ENCODE measurements at regions not wholly inside any gene's neighbourhood (a gene's known extent, or its start where the extent isn't known, plus 50 kb on each side); places are given as distances from the start of the nearest gene placed in this dataset.

- Histone ChIP-seq H3K27me3 (ENCODE audit: insufficient read depth, low read length) (no peaks in the 10 kb centered on the region), H3K27ac (ENCODE audit: low read depth, low read length, poor library complexity, severe bottlenecking) (no peak overlapping the region), H3K9me3 (ENCODE audit: low read length) (no peaks in the 10 kb centered on the region), H2AFZ (ENCODE audit: low read length) (no peak overlapping the region), H4K20me1 (ENCODE audit: insufficient read depth, low read length) (no peaks in the 10 kb centered on the region), H3K79me2 (ENCODE audit: insufficient read depth, low read length) (no peaks in the 10 kb centered on the region), H3K4me3 (ENCODE audit: low read depth, low read length, poor library complexity, severe bottlenecking) (no peak overlapping the region), H3K9me2 (ENCODE audit: low read depth, low read length) (no peaks in the 10 kb centered on the region), H3K36me3 (ENCODE audit: insufficient read depth, low read length) (no peaks in the 10 kb centered on the region), H3F3A (ENCODE audit: insufficient read depth, low read length) (no peaks in the 10 kb centered on the region), H3K9ac (ENCODE audit: low read length) (no peak overlapping the region), H3K4me1 (ENCODE audit: insufficient read depth, low read length, severe bottlenecking) (no peaks in the 10 kb centered on the region), H3K4me2 (ENCODE audit: low read length) (no peak overlapping the region)
- TF ChIP-seq CTCF (IDR thresholded peaks at IDR 0.05; ENCODE audit: low read length) (no peak), EZH2 (IDR thresholded peaks at IDR 0.05; ENCODE audit: borderline replicate concordance, low read length) (no peak)
These were observed 349.7 kb upstream of the SEMA3C start for GRCh38 chr7:81268551-81268950.

GRCh38 chr7:81267508-81267907 lies 348.7 kb upstream of the SEMA3C start:
- no peaks in the 10 kb centered on the region for H3F3A ChIP-seq (ENCODE audit: insufficient read depth, low read length)

GRCh38 chr7:81264116-81264515 lies 345.3 kb upstream of the SEMA3C start:
- H3K79me2 ChIP-seq (ENCODE audit: insufficient read depth, low read length) = no peaks in the 10 kb centered on the region
- no peaks in the 10 kb centered on the region for H3K36me3 ChIP-seq (ENCODE audit: insufficient read depth, low read length)
- no peak overlapping the region for H3K27ac ChIP-seq (ENCODE audit: low read depth, low read length, poor library complexity, severe bottlenecking)
- TF ChIP-seq EZH2 (IDR thresholded peaks at IDR 0.05; ENCODE audit: borderline replicate concordance, low read length) (no peak), CTCF (IDR thresholded peaks at IDR 0.05; ENCODE audit: low read length) (no peak)
- no peak overlapping the region for H3K4me2 ChIP-seq (ENCODE audit: low read length)
- H3F3A ChIP-seq (ENCODE audit: insufficient read depth, low read length) = no peaks in the 10 kb centered on the region
- no peak overlapping the region for H3K9ac ChIP-seq (ENCODE audit: low read length)
- no peaks in the 10 kb centered on the region for H3K9me3 ChIP-seq (ENCODE audit: low read length)
- H3K4me3 ChIP-seq (ENCODE audit: low read depth, low read length, poor library complexity, severe bottlenecking) = no peak overlapping the region
- no peaks in the 10 kb centered on the region for H4K20me1 ChIP-seq (ENCODE audit: insufficient read depth, low read length)
- H2AFZ ChIP-seq (ENCODE audit: low read length) = no peak overlapping the region
- no peaks in the 10 kb centered on the region for H3K4me1 ChIP-seq (ENCODE audit: insufficient read depth, low read length, severe bottlenecking)
- H3K27me3 ChIP-seq (ENCODE audit: insufficient read depth, low read length) = no peaks in the 10 kb centered on the region
- H3K9me2 ChIP-seq (ENCODE audit: low read depth, low read length) = no peaks in the 10 kb centered on the region

More at GRCh38 chr7:81267508-81267907, 348.7 kb upstream of the SEMA3C start:
- Histone ChIP-seq H3K9me2 (ENCODE audit: low read depth, low read length) (no peaks in the 10 kb centered on the region), H3K4me1 (ENCODE audit: insufficient read depth, low read length, severe bottlenecking) (no peaks in the 10 kb centered on the region), H3K9me3 (ENCODE audit: low read length) (no peaks in the 10 kb centered on the region), H3K4me2 (ENCODE audit: low read length) (no peak overlapping the region), H3K79me2 (ENCODE audit: insufficient read depth, low read length) (no peaks in the 10 kb centered on the region), H3K36me3 (ENCODE audit: insufficient read depth, low read length) (no peaks in the 10 kb centered on the region), H3K27me3 (ENCODE audit: insufficient read depth, low read length) (no peaks in the 10 kb centered on the region), H3K9ac (ENCODE audit: low read length) (no peak overlapping the region), H3K4me3 (ENCODE audit: low read depth, low read length, poor library complexity, severe bottlenecking) (no peak overlapping the region), H3K27ac (ENCODE audit: low read depth, low read length, poor library complexity, severe bottlenecking) (no peak overlapping the region), H2AFZ (ENCODE audit: low read length) (no peak overlapping the region), H4K20me1 (ENCODE audit: insufficient read depth, low read length) (no peaks in the 10 kb centered on the region)
- TF ChIP-seq CTCF (IDR thresholded peaks at IDR 0.05; ENCODE audit: low read length) (no peak), EZH2 (IDR thresholded peaks at IDR 0.05; ENCODE audit: borderline replicate concordance, low read length) (no peak)

Data from OCI-LY1 (cell line).